ENCODE measurements at regions not wholly inside any gene's neighbourhood (a gene's known extent, or its start where the extent isn't known, plus 50 kb on each side); places are given as distances from the start of the nearest gene placed in this dataset.

DNA sequence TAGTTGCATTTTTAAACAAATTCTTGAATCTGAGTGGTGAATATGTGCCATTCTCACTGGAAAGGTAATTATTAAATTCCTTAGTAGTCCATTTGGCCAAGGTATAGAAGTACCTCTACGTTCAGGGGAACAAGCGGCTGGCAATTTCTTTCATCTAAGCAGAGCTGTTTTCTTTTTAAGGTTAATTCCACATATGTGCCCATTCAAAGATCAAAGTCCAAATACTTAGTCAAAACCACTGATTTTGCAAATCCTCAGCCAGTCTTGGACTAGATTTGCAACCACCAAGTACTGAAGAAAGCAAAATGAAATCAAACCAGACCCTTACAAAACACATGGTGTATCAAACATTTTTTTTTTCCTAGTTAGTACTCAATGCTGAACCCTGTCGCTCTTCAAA is 68.7 kb upstream of the JDP2 start:
- no peaks in the 10 kb centered on the region for H3K79me1 ChIP-seq (ENCODE audit: low read depth in 1 of 2, low read length in 2 of 2)
- no peak overlapping the region for H3K14ac ChIP-seq (replicated peaks; ENCODE audit: low read depth, low read length)
- H2AK9ac ChIP-seq (replicated peaks; ENCODE audit: low read depth, low read length, poor library complexity), result no peak overlapping the region
- WGBS, 2 experiments (ENCODE audit: extremely low coverage in 2 of 2, insufficient read length in 1 of 2), result no CpG with 5 or more reads among the region's 3 CpGs
- no TSS peak for BruUV-seq (replicated peaks)
- ATAC-seq (ENCODE audit: low read depth), result no peak
- H3K4ac ChIP-seq (ENCODE audit: low read depth, low read length), result no peak overlapping the region
- in situ Hi-C loops (cut with MboI; ENCODE audit: low sequenced_read_pairs), result no loop called here
- H4K8ac ChIP-seq (ENCODE audit: low read depth in 2 of 2, low read length in 2 of 2), result no peak overlapping the region
- H3K18ac ChIP-seq (ENCODE audit: low read depth, low read length), result no peak overlapping the region
- no peak overlapping the region for H2BK20ac ChIP-seq (ENCODE audit: low read depth, low read length)
- no peak for DNase-seq
- no peak overlapping the region for H2AFZ ChIP-seq (replicated peaks; ENCODE audit: low read length, poor library complexity)
- intact Hi-C loops (cut with micrococcal nuclease), result no loop called here
- peaks cover 28% of the 10 kb centered on the region for H3K27me3 ChIP-seq (ENCODE audit: control insufficient read depth, insufficient read depth, low read length)
- TF ChIP-seq POLR2A (IDR thresholded peaks at IDR 0.05; ENCODE audit: low read depth, low read length), result no peak
- TF ChIP-seq, protein P1, sequence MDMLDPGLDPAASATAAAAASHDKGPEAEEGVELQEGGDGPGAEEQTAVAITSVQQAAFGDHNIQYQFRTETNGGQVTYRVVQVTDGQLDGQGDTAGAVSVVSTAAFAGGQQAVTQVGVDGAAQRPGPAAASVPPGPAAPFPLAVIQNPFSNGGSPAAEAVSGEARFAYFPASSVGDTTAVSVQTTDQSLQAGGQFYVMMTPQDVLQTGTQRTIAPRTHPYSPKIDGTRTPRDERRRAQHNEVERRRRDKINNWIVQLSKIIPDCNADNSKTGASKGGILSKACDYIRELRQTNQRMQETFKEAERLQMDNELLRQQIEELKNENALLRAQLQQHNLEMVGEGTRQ (IDR thresholded peaks at IDR 0.05; ENCODE audit: low read depth, low read length), result no peak
- no peak for TF ChIP-seq FOS (IDR thresholded peaks at IDR 0.05; ENCODE audit: low read depth, low read length)
- no peak for TF ChIP-seq SMC3 (IDR thresholded peaks at IDR 0.05; ENCODE audit: low read depth, low read length)
- no peak for TF ChIP-seq CHD1 (IDR thresholded peaks at IDR 0.05; ENCODE audit: low read depth, low read length)
- no peak for TF ChIP-seq NFE2L2 (IDR thresholded peaks at IDR 0.05; ENCODE audit: low read depth, low read length)
- TF ChIP-seq, protein P2, sequence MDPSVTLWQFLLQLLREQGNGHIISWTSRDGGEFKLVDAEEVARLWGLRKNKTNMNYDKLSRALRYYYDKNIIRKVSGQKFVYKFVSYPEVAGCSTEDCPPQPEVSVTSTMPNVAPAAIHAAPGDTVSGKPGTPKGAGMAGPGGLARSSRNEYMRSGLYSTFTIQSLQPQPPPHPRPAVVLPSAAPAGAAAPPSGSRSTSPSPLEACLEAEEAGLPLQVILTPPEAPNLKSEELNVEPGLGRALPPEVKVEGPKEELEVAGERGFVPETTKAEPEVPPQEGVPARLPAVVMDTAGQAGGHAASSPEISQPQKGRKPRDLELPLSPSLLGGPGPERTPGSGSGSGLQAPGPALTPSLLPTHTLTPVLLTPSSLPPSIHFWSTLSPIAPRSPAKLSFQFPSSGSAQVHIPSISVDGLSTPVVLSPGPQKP (IDR thresholded peaks at IDR 0.05; ENCODE audit: borderline replicate concordance, low read depth, low read length), result no peak
- no peak for TF ChIP-seq MAZ (IDR thresholded peaks at IDR 0.05; ENCODE audit: borderline replicate concordance, low read depth, low read length)
- no peak for TF ChIP-seq CEBPB (IDR thresholded peaks at IDR 0.05; ENCODE audit: low read depth, low read length)
- no peak for TF ChIP-seq BHLHE40 (IDR thresholded peaks at IDR 0.05; ENCODE audit: low read depth, low read length)
- no peak for TF ChIP-seq RCOR1 (IDR thresholded peaks at IDR 0.05; ENCODE audit: insufficient replicate concordance, low read length)
- no peak for TF ChIP-seq MAFK (IDR thresholded peaks at IDR 0.05; ENCODE audit: low read depth, low read length)
- no peak for TF ChIP-seq MXI1 (IDR thresholded peaks at IDR 0.05; ENCODE audit: borderline replicate concordance, low read depth, low read length)
- TF ChIP-seq, protein P3, sequence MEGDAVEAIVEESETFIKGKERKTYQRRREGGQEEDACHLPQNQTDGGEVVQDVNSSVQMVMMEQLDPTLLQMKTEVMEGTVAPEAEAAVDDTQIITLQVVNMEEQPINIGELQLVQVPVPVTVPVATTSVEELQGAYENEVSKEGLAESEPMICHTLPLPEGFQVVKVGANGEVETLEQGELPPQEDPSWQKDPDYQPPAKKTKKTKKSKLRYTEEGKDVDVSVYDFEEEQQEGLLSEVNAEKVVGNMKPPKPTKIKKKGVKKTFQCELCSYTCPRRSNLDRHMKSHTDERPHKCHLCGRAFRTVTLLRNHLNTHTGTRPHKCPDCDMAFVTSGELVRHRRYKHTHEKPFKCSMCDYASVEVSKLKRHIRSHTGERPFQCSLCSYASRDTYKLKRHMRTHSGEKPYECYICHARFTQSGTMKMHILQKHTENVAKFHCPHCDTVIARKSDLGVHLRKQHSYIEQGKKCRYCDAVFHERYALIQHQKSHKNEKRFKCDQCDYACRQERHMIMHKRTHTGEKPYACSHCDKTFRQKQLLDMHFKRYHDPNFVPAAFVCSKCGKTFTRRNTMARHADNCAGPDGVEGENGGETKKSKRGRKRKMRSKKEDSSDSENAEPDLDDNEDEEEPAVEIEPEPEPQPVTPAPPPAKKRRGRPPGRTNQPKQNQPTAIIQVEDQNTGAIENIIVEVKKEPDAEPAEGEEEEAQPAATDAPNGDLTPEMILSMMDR (conservative IDR thresholded peaks at IDR 0.05; ENCODE audit: low read depth, low read length), result no peak
- no peak for TF ChIP-seq RFX5 (IDR thresholded peaks at IDR 0.05; ENCODE audit: low read depth, low read length)
- no peak for TF ChIP-seq RAD21 (IDR thresholded peaks at IDR 0.05; ENCODE audit: low read length)
- no peaks in the 10 kb centered on the region for H3K9me1 ChIP-seq (ENCODE audit: insufficient read depth, low read length)
- dilution Hi-C loops (cut with HindIII; ENCODE audit: low sequenced_read_pairs, unreplicated experiment), result no loop called here
- H2BK5ac ChIP-seq (ENCODE audit: low read depth, low read length, poor library complexity, severe bottlenecking), result no peak overlapping the region
- no peak overlapping the region for H3K9ac ChIP-seq (ENCODE audit: low read depth, low read length)
- ChIA-PET POLR2A (ENCODE audit: unreplicated experiment) (no interaction called here), CTCF (no interaction called here)
- H3K9me3 ChIP-seq (ENCODE audit: control insufficient read depth, insufficient read depth, low read length), result no peaks in the 10 kb centered on the region
- H3K36me3 ChIP-seq (ENCODE audit: control insufficient read depth, insufficient read depth, low read length), result no peaks in the 10 kb centered on the region
- no peak overlapping the region for H3K27ac ChIP-seq (ENCODE audit: insufficient read depth, low read length)
- H4K20me1 ChIP-seq (ENCODE audit: insufficient read depth, low read length), result no peaks in the 10 kb centered on the region
- no peak overlapping the region for H3K23ac ChIP-seq (ENCODE audit: low read depth, low read length)
- H3K56ac ChIP-seq (ENCODE audit: extremely low read depth, insufficient read depth, low read length), result no peak overlapping the region
- no peak overlapping the region for H2BK15ac ChIP-seq (ENCODE audit: low read depth, low read length)
- H4K5ac ChIP-seq (ENCODE audit: low read depth, low read length), result no peak overlapping the region
- H3K4me1 ChIP-seq (ENCODE audit: control insufficient read depth, insufficient read depth, low read length), result peaks cover 12% of the 10 kb centered on the region; the same call in 1 of the 2 replicates
- no peak overlapping the region for H2AK5ac ChIP-seq (ENCODE audit: low read depth, low read length)
- no peak overlapping the region for H2BK120ac ChIP-seq (ENCODE audit: low read depth, low read length)
- H3K4me3 ChIP-seq (ENCODE audit: insufficient read depth, low read depth, low read length), result no peak overlapping the region
- no peak overlapping the region for H3K4me2 ChIP-seq (ENCODE audit: low read depth, low read length)
- no peak overlapping the region for H4K91ac ChIP-seq (ENCODE audit: insufficient read depth, low read depth, low read length)
